Smooth muscle cell (in vitro differentiated cells): ENCODE measurements at regions not wholly inside any gene's neighbourhood (a gene's known extent, or its start where the extent isn't known, plus 50 kb on each side); places are given as distances from the start of the nearest gene placed in this dataset.

Source experiments
- DNase-seq: peaks from one replicate; lab custom pipeline; 2025; ENCODE audit not compliant: unreplicated experiment; lab: John Stamatoyannopoulos, UW
- H2AFZ ChIP-seq: fragments of 200-600 bp; sonication (generic); 2 replicates; pipeline ENCODE4 v1.6.0; 2016; ENCODE audit warnings: antibody characterized with exemption, low read depth, mild to moderate bottlenecking
- H3F3A ChIP-seq: fragments of 200-600 bp; sonication (generic); 2 replicates; pipeline ENCODE4 v1.6.0; 2017; ENCODE audit warnings: antibody characterized with exemption, low read depth
- H3K27ac ChIP-seq: fragments of 200-600 bp; sonication (generic); 2 replicates; pipeline ENCODE4 v1.5.1; 2016; ENCODE audit warnings: low read depth, mild to moderate bottlenecking
- H3K27me3 ChIP-seq: fragments of 200-600 bp; sonication (generic); 2 replicates; pipeline ENCODE4 v1.6.1; 2016; ENCODE audit warnings: low read depth, mild to moderate bottlenecking
- H3K36me3 ChIP-seq: fragments of 200-600 bp; sonication (generic); 2 replicates; pipeline ENCODE4 v1.5.1; 2016; ENCODE audit warnings: low read depth
- H3K4me1 ChIP-seq: fragments of 200-600 bp; sonication (generic); 2 replicates; pipeline ENCODE4 v1.5.1; 2016; ENCODE audit warnings: low read depth
- H3K4me2 ChIP-seq: fragments of 200-600 bp; sonication (generic); 2 replicates; pipeline ENCODE4 v1.6.0; 2016; ENCODE audit warnings: mild to moderate bottlenecking
- H3K4me3 ChIP-seq: fragments of 200-600 bp; sonication (generic); 2 replicates; pipeline ENCODE4 v1.5.1; 2016; ENCODE audit warnings: mild to moderate bottlenecking
- H3K79me2 ChIP-seq: fragments of 200-600 bp; sonication (generic); 2 replicates; pipeline ENCODE4 v1.6.0; 2016; ENCODE audit warnings: low read depth, mild to moderate bottlenecking
- H3K9ac ChIP-seq: fragments of 200-600 bp; sonication (generic); 2 replicates; pipeline ENCODE4 v1.6.0; 2016; ENCODE audit warnings: low read depth
- H3K9me3 ChIP-seq: fragments of 200-600 bp; sonication (generic); replicated peaks from 2 replicates; pipeline ENCODE4 v1.5.1; 2016; ENCODE audit warnings: low read depth
- H4K20me1 ChIP-seq: fragments of 200-600 bp; sonication (generic); 2 replicates; pipeline ENCODE4 v1.6.0; 2016; ENCODE audit warnings: low read depth
- CTCF ChIP-seq: fragments of 200-600 bp; sonication (generic); IDR thresholded peaks from 2 replicates; pipeline ENCODE4 v1.5.1; 2017; ENCODE audit warnings: borderline replicate concordance, mild to moderate bottlenecking, antibody characterized with exemption; ENCODE audit not compliant: insufficient read depth, poor library complexity, severe bottlenecking
- WGBS: methylation state at CpG from one replicate; pipeline ENCODE4 v1.1.7; 2016; ENCODE audit warnings: low lambda C conversion rate; 5-methylcytosine and 5-hydroxymethylcytosine counted together

GRCh38 chrX:16305187-16305586, 137.9 kb downstream of the MAGEB17 start:
- H3K36me3 ChIP-seq: no peaks in the 10 kb centered on the region
- no peak overlapping the region for H3K4me2 ChIP-seq
- no peak for DNase-seq
- H3K9me3 ChIP-seq: no peaks in the 10 kb centered on the region
- WGBS: 97% methylated on average over 2 of the region's 2 CpGs
- H3K27ac ChIP-seq: no peak overlapping the region
- H3K9ac ChIP-seq: no peak overlapping the region
- H2AFZ ChIP-seq: no peak overlapping the region
- no peak for TF ChIP-seq CTCF
- H3F3A ChIP-seq: no peaks in the 10 kb centered on the region
- H3K27me3 ChIP-seq: no peaks in the 10 kb centered on the region
- H3K79me2 ChIP-seq: no peaks in the 10 kb centered on the region
- no peaks in the 10 kb centered on the region for H4K20me1 ChIP-seq
- H3K4me3 ChIP-seq: no peak overlapping the region
- H3K4me1 ChIP-seq: no peaks in the 10 kb centered on the region

- 80% methylated on average over 2 of the region's 2 CpGs for WGBS
- no peak for DNase-seq
Measured at GRCh38 chrX:16307950-16308349, 140.7 kb downstream of the MAGEB17 start.

GRCh38 chrX:16308773-16309172, 141.5 kb downstream of the MAGEB17 start:
- no peaks in the 10 kb centered on the region for H3K27me3 ChIP-seq
- no peaks in the 10 kb centered on the region for H3K79me2 ChIP-seq
- H2AFZ ChIP-seq: no peak overlapping the region
- H3K9me3 ChIP-seq: no peaks in the 10 kb centered on the region
- 85% methylated on average over 4 of the region's 4 CpGs for WGBS
- no peaks in the 10 kb centered on the region for H3F3A ChIP-seq
- H3K4me2 ChIP-seq: no peak overlapping the region
- no peaks in the 10 kb centered on the region for H3K36me3 ChIP-seq
- H4K20me1 ChIP-seq: no peaks in the 10 kb centered on the region
- DNase-seq: no peak
- H3K4me1 ChIP-seq: no peaks in the 10 kb centered on the region
- H3K4me3 ChIP-seq: no peak overlapping the region
- H3K9ac ChIP-seq: no peak overlapping the region
- H3K27ac ChIP-seq: no peak overlapping the region
- TF ChIP-seq CTCF: no peak

More at GRCh38 chrX:16307950-16308349, 140.7 kb downstream of the MAGEB17 start:
- Histone ChIP-seq H3K4me1 (no peaks in the 10 kb centered on the region), H3K4me3 (no peak overlapping the region), H3K79me2 (no peaks in the 10 kb centered on the region), H3K27me3 (no peaks in the 10 kb centered on the region), H3K27ac (no peak overlapping the region), H3K9ac (no peak overlapping the region), H2AFZ (no peak overlapping the region), H3F3A (no peaks in the 10 kb centered on the region), H3K36me3 (no peaks in the 10 kb centered on the region), H3K9me3 (no peaks in the 10 kb centered on the region), H3K4me2 (no peak overlapping the region), H4K20me1 (no peaks in the 10 kb centered on the region)
- TF ChIP-seq CTCF: no peak

GRCh38 chrX:16310326-16310725, 143.0 kb downstream of the MAGEB17 start:
- DNase-seq: no peak
- no peak for TF ChIP-seq CTCF
- H3K27me3 ChIP-seq: no peaks in the 10 kb centered on the region
- H3F3A ChIP-seq: no peaks in the 10 kb centered on the region
- no peaks in the 10 kb centered on the region for H3K4me1 ChIP-seq
- no peak overlapping the region for H3K27ac ChIP-seq
- H3K79me2 ChIP-seq: no peaks in the 10 kb centered on the region
- H2AFZ ChIP-seq: no peak overlapping the region
- no peak overlapping the region for H3K4me3 ChIP-seq
- 86% methylated on average over 1 of the region's 1 CpG for WGBS
- no peak overlapping the region for H3K4me2 ChIP-seq
- H4K20me1 ChIP-seq: no peaks in the 10 kb centered on the region
- no peak overlapping the region for H3K9ac ChIP-seq
- H3K36me3 ChIP-seq: no peaks in the 10 kb centered on the region
- H3K9me3 ChIP-seq: no peaks in the 10 kb centered on the region
